ENCODE measurements at regions not wholly inside any gene's neighbourhood (a gene's known extent, or its start where the extent isn't known, plus 50 kb on each side); places are given as distances from the start of the nearest gene placed in this dataset.

DNA sequence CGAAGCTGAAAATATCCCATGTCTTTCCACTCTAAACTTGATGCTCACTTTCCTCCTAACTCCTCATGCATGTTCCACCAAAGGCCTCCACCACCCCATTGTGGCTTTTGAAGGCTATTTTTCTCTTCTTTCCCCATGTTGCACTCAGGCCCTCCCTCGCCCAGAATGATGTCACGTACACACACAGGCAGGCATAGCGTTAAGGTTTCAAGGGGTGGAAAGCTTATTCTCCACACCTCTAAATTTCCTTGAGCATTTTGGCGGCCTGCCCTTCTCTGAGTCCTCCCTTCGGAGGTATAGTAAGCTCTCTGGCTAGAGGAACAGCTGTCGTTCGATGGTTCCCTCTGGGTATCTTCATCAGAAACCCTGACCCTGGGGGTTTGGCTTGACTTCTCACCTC is 673.5 kb downstream of the ACTL7B start:
- no peak overlapping the region for H3K27ac ChIP-seq
- TF ChIP-seq, protein P1, sequence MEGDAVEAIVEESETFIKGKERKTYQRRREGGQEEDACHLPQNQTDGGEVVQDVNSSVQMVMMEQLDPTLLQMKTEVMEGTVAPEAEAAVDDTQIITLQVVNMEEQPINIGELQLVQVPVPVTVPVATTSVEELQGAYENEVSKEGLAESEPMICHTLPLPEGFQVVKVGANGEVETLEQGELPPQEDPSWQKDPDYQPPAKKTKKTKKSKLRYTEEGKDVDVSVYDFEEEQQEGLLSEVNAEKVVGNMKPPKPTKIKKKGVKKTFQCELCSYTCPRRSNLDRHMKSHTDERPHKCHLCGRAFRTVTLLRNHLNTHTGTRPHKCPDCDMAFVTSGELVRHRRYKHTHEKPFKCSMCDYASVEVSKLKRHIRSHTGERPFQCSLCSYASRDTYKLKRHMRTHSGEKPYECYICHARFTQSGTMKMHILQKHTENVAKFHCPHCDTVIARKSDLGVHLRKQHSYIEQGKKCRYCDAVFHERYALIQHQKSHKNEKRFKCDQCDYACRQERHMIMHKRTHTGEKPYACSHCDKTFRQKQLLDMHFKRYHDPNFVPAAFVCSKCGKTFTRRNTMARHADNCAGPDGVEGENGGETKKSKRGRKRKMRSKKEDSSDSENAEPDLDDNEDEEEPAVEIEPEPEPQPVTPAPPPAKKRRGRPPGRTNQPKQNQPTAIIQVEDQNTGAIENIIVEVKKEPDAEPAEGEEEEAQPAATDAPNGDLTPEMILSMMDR (conservative IDR thresholded peaks at IDR 0.05), result no peak

DNA sequence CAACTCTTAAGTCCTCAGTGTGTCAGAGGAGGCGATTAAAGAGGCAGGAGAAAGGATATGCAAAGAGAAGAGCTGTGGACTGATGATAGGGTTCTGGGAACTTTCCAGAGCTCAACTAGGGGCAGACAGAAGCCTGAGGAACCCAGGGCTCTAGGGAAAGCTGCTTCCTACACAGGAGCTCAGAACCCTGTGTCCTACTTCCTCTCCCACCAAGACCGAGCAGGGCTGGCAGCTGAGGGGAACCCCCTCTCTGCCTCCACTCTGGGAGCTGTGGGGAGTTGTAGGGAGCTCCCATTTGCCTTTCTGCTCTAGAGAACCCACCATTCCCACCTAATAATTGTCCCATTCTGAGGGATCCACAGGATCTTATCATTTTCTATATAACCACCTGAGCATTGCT is 674.3 kb downstream of the ACTL7B start:
- TF ChIP-seq, protein P1 (conservative IDR thresholded peaks at IDR 0.05), result no peak
- no peak overlapping the region for H3K27ac ChIP-seq

DNA sequence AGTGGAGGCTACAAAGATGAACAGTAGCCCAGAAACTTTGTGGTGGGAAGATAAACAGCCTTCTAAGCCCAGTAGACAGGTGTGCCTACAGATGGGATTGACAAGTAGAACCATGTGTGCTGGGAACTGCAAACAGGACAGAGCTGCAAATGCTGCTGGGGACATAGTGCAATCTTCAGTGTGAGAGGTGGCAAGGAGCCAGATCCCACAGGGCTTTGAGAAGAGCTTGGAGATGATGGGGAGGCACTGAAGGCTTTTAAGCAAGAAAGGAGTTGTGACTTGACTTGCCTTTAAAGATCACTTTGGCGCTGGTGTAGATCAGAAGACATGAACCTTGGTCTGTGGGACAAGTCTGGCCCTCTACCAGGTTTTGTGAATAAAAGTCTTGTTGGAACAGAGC is 675.2 kb downstream of the ACTL7B start:
- TF ChIP-seq, protein P1 (conservative IDR thresholded peaks at IDR 0.05), result no peak

DNA sequence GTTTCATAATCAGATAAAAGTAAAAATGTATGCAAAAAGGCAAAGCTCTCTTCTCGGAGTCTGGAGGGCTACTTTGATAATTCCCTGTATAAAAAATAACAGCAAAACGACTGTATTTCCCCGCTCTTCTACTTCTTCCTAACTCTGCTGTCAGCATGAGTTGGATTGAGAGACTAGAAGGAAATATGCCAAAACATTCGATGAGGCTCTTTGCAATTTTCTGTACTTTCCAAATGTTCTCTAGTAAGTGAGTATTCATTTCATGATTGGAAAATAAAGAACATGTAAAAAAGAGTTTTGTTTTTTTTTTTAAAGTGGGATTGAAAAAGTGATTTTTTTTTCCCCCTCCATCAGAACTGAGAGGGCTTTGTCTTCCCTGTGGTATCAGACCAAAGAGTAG is 677.5 kb downstream of the ACTL7B start:
- TF ChIP-seq, protein P1 (conservative IDR thresholded peaks at IDR 0.05), result no peak
- no peak overlapping the region for H3K27ac ChIP-seq

More for the DNA sequence above, 675.2 kb downstream of the ACTL7B start:
- H3K27ac ChIP-seq, result no peak overlapping the region

DNA sequence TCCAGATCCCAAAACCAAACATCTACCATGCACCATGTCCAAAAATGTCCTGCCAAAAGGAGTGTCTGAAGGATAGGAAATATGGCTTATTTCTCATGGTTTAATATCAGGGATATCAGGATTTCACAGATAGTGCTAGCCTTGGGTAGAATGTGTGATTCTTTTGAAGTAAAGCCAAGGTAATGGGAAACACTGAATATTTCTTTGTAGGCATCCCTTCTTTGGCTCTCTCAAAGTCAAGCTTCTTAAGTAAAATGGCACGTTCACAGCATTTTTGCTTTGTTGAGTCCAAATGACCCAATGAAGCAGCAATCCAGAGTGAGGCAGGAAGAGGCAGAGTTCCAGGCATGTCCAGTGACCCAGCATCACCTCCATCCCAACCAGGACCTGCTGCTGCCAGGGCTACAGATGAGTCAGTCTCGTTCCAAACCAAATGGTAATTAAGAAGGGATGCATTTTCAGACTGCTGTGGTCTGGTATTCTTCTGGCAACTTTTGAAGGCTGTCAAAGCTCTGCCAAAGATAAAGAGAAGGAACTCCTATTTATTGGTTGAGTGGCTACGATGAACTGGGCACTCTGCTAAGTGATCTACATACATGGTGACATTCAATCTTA is 678.8 kb upstream of the KLF4 start:
- TF ChIP-seq, protein P1 (conservative IDR thresholded peaks at IDR 0.05), result no peak
- no peak overlapping the region for H3K27ac ChIP-seq

DNA sequence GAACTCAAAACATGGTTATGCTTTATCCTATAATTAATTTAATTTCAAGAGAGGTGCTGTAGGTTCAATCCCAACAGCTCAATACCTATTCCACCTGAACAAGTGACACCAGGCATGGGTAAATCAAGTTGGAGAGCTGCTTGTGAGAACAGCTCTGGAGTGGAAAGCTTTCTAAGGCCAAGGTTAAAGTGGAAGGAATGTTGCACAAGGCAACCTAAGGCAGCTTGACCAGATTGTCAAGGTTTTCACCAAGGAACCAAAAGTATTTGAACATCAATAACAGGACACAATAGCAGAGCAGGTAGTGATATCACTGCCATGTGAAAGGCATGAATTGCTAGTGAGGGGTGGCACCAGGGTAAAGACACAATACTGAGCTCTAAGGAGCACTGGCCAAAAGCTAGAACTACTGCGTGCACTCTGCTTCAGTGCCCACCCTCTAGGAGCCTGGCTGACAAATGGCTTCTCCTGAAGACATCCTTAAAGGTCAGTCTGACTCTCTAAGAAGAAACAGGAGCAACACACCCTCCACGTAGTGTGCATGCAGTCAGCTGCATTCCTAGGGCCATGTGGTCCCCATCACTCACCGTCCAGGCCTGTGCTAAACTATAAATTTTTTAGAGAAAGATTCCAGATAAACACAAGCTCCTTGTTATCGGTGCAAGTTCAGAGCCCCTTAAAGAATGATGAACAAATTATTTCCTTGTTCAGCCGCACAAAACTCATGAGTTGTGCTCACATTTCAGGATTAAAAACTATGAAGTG is 677.7 kb upstream of the KLF4 start:
- no peak overlapping the region for H3K27ac ChIP-seq
- TF ChIP-seq, protein P1 (conservative IDR thresholded peaks at IDR 0.05), result no peak

DNA sequence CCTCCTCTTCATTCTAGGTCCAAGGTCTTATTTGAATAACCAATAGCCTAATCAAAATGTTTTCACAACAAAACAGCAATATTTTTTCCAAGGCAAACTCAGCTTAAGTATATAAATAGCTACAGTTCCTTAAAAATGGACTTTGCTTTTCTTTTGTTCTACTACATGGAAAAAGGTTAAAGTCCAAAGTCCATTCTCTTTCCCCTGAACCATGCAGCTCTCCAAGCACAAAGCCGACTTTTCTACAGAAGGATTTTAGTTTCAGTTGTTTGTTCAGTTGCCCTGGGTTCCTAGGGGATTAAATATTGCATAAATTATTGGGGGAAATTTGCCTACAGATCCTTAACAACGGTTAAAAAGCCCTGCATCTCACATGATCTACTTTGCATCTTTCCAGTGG is 677.0 kb upstream of the KLF4 start:
- H3K27ac ChIP-seq, result no peak overlapping the region
- TF ChIP-seq, protein P1 (conservative IDR thresholded peaks at IDR 0.05), result no peak
